Fibroblast of lung (primary cell): ENCODE measurements at regions not wholly inside any gene's neighbourhood (a gene's known extent, or its start where the extent isn't known, plus 50 kb on each side); places are given as distances from the start of the nearest gene placed in this dataset.

ENCODE experiments used
- CTCF ChIP-seq, 2 donors: IDR thresholded peaks in 1 of 2; conservative IDR thresholded peaks in 1 of 2; 1 replicate in 1 of 2; 2 replicates in 1 of 2; pipeline ENCODE4 v1.5.1; 2011 to 2012; ENCODE audit warnings: low read length in 2 of 2, control low read depth in 1 of 2, inconsistent platforms in 1 of 2, low read depth in 1 of 2, mild to moderate bottlenecking in 1 of 2
- EZH2 ChIP-seq: IDR thresholded peaks from 2 replicates; pipeline ENCODE4 v1.5.1; 2012; ENCODE audit warnings: low read length, control low read depth, mild to moderate bottlenecking; ENCODE audit errors: missing control alignments

GRCh38 chr2:217297096-217297495 lies 437.2 kb upstream of the TNP1 start:
- TF ChIP-seq CTCF (conservative IDR thresholded peaks at IDR 0.05 in 1 of 2, IDR thresholded peaks at IDR 0.05 in 1 of 2; ENCODE audit: low read depth in 1 of 2, low read length in 2 of 2), result no peak
- no peak for TF ChIP-seq EZH2
